ENCODE measurements at regions not wholly inside any gene's neighbourhood (a gene's known extent, or its start where the extent isn't known, plus 50 kb on each side); places are given as distances from the start of the nearest gene placed in this dataset.

DNA sequence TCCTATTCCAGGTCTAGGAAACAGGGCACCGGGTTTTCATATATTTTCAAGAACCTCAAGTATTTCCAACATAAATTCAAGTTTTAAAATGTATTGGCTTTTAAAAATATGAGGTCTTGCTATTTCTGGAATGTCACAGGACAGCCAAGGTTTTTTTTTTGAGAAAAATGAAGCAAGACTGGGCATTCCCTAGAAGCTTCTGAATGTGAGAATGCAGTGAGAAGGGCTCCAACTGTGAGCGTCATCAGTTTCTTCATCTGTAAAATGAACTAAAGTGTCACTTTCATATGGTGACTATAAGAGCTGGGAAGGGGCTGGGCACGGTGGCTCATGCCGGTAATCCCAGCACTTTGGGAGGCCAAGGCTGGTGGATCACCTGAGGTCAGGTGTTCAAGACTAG lies 455.8 kb upstream of the MAF start:
- Mint-ChIP-seq H3K4me1 (no peaks in the 10 kb centered on the region), H3K27ac (no peak overlapping the region), H3K9me3 (ENCODE audit: insufficient read depth) (no peaks in the 10 kb centered on the region), H3K27me3 (no peaks in the 10 kb centered on the region), H3K4me3 (no peak overlapping the region)
- ChIA-PET POLR2A (no interaction called here), CTCF (no interaction called here)
- intact Hi-C loops (cut with micrococcal nuclease): no loop called here
- DNase-seq (no peak), ATAC-seq (ENCODE audit: low read depth) (no peak)
- WGBS (ENCODE audit: insufficient coverage): 91% methylated on average over 3 of the region's 4 CpGs
- Histone ChIP-seq H3K36me3 (replicated peaks in 1 of 2; ENCODE audit: control extremely low read depth in 1 of 2, control insufficient read depth in 1 of 2, extremely low read depth in 1 of 2, insufficient read depth in 2 of 2, low read length in 1 of 2) (no peaks in the 10 kb centered on the region), H3K4me1 (ENCODE audit: control insufficient read depth in 2 of 2, insufficient read depth in 2 of 2, low read length in 2 of 2) (no peaks in the 10 kb centered on the region), H3K4me3 (ENCODE audit: control extremely low read depth in 1 of 5, extremely low read depth in 1 of 5, insufficient read depth in 1 of 5, low read depth in 2 of 5, low read length in 4 of 5) (no peak overlapping the region), H2AFZ (ENCODE audit: insufficient read depth, low read depth, low read length, poor library complexity, severe bottlenecking) (no peak overlapping the region), H4K20me1 (ENCODE audit: control insufficient read depth, insufficient read depth, low read length, poor library complexity, severe bottlenecking) (no peaks in the 10 kb centered on the region), H3K4me2 (replicated peaks; ENCODE audit: low read depth, low read length, poor library complexity, severe bottlenecking) (no peak overlapping the region), H3K27me3 (replicated peaks in 1 of 4; ENCODE audit: control extremely low read depth in 1 of 4, control insufficient read depth in 3 of 4, insufficient read depth in 4 of 4, low read length in 3 of 4) (no peaks in the 10 kb centered on the region), H3K9ac (ENCODE audit: low read length) (no peak overlapping the region), H3K27ac (ENCODE audit: low read length in 2 of 2) (no peak overlapping the region), H3K9me3 (ENCODE audit: control extremely low read depth in 1 of 3, control insufficient read depth in 2 of 3, insufficient read depth in 1 of 3, low read length in 2 of 3) (no peaks in the 10 kb centered on the region), H3K79me2 (ENCODE audit: control insufficient read depth, insufficient read depth, low read length) (no peaks in the 10 kb centered on the region)
- TF ChIP-seq, protein P1, sequence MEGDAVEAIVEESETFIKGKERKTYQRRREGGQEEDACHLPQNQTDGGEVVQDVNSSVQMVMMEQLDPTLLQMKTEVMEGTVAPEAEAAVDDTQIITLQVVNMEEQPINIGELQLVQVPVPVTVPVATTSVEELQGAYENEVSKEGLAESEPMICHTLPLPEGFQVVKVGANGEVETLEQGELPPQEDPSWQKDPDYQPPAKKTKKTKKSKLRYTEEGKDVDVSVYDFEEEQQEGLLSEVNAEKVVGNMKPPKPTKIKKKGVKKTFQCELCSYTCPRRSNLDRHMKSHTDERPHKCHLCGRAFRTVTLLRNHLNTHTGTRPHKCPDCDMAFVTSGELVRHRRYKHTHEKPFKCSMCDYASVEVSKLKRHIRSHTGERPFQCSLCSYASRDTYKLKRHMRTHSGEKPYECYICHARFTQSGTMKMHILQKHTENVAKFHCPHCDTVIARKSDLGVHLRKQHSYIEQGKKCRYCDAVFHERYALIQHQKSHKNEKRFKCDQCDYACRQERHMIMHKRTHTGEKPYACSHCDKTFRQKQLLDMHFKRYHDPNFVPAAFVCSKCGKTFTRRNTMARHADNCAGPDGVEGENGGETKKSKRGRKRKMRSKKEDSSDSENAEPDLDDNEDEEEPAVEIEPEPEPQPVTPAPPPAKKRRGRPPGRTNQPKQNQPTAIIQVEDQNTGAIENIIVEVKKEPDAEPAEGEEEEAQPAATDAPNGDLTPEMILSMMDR (IDR thresholded peaks at IDR 0.05): no peak
- TF ChIP-seq EZH2 (IDR thresholded peaks at IDR 0.05; ENCODE audit: borderline replicate concordance, insufficient read depth, low read depth, low read length, poor library complexity, severe bottlenecking): no peak

DNA sequence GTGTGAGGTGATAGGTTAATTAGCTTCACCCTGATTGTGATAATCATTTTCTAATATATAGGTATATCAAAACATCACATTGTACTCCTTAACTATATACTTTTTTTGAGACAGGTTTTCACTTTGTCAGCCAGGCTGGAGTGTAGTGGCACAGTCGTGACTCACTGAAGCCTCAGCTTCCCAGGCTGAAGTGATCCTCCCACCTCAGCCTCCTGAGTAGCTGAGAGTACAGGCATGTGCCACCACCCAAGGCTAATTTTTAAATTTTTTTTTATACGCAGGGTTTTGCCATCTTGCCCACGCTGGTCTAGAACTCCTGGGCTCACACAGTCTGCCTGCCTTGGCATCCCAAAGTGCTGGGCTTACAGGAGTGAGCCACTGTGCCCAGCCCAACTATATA lies 455.3 kb upstream of the MAF start:
- no peaks in the 10 kb centered on the region for H3K79me2 ChIP-seq (ENCODE audit: control insufficient read depth, insufficient read depth, low read length)
- H3K27me3 ChIP-seq (replicated peaks in 1 of 4; ENCODE audit: control extremely low read depth in 1 of 4, control insufficient read depth in 3 of 4, insufficient read depth in 4 of 4, low read length in 3 of 4): no peaks in the 10 kb centered on the region
- Mint-ChIP-seq H3K27me3 (no peaks in the 10 kb centered on the region), H3K4me3 (no peak overlapping the region), H3K9me3 (ENCODE audit: insufficient read depth) (no peaks in the 10 kb centered on the region), H3K27ac (no peak overlapping the region), H3K4me1 (no peaks in the 10 kb centered on the region)
- H3K9ac ChIP-seq (ENCODE audit: low read length): no peak overlapping the region
- ATAC-seq (ENCODE audit: low read depth) (no peak), DNase-seq (no peak)
- H3K9me3 ChIP-seq (ENCODE audit: control extremely low read depth in 1 of 3, control insufficient read depth in 2 of 3, insufficient read depth in 1 of 3, low read length in 2 of 3): no peaks in the 10 kb centered on the region
- intact Hi-C loops (cut with micrococcal nuclease): no loop called here
- H2AFZ ChIP-seq (ENCODE audit: insufficient read depth, low read depth, low read length, poor library complexity, severe bottlenecking): no peak overlapping the region
- 87% methylated on average over 3 of the region's 3 CpGs for WGBS (ENCODE audit: insufficient coverage)
- ChIA-PET CTCF (no interaction called here), POLR2A (no interaction called here)
- no peaks in the 10 kb centered on the region for H3K4me1 ChIP-seq (ENCODE audit: control insufficient read depth in 2 of 2, insufficient read depth in 2 of 2, low read length in 2 of 2)
- H4K20me1 ChIP-seq (ENCODE audit: control insufficient read depth, insufficient read depth, low read length, poor library complexity, severe bottlenecking): no peaks in the 10 kb centered on the region
- H3K4me3 ChIP-seq (ENCODE audit: control extremely low read depth in 1 of 5, extremely low read depth in 1 of 5, insufficient read depth in 1 of 5, low read depth in 2 of 5, low read length in 4 of 5): no peak overlapping the region
- no peak overlapping the region for H3K27ac ChIP-seq (ENCODE audit: low read length in 2 of 2)
- TF ChIP-seq EZH2 (IDR thresholded peaks at IDR 0.05; ENCODE audit: borderline replicate concordance, insufficient read depth, low read depth, low read length, poor library complexity, severe bottlenecking): no peak
- TF ChIP-seq, protein P1 (IDR thresholded peaks at IDR 0.05): no peak
- no peaks in the 10 kb centered on the region for H3K36me3 ChIP-seq (replicated peaks in 1 of 2; ENCODE audit: control extremely low read depth in 1 of 2, control insufficient read depth in 1 of 2, extremely low read depth in 1 of 2, insufficient read depth in 2 of 2, low read length in 1 of 2)
- H3K4me2 ChIP-seq (replicated peaks; ENCODE audit: low read depth, low read length, poor library complexity, severe bottlenecking): no peak overlapping the region
